HepG2 (cell line): ENCODE measurements at regions not wholly inside any gene's neighbourhood (a gene's known extent, or its start where the extent isn't known, plus 50 kb on each side); places are given as distances from the start of the nearest gene placed in this dataset.

Experiments
- ATAC-seq: fragments of 200-7000 bp; cut with Tn5 transposase; 3 replicates; pipeline ENCODE4 v1.9.1; 2020; ENCODE audit warnings: mild to moderate bottlenecking, moderate library complexity
- BruUV-seq: library from RNA; stranded (reverse); fragments of 400-500 nt; replicated peaks from 2 replicates; lab custom pipeline; 2021; lab: Mats Ljungman, UMichigan
- CTCF ChIA-PET: fragments of 300-600 bp; formaldehyde crosslinking; extraction: SDS; loops from one replicate; lab custom pipeline; 2021; ENCODE audit warnings: low total read pairs, inconsistent platforms, low intra/inter-chr PET ratio; lab: Yijun Ruan, JAX
- POLR2A ChIA-PET: fragments of 350-600 bp; sonication (Branson Sonifier 250); formaldehyde crosslinking; loops from one replicate; lab custom pipeline; 2020; ENCODE audit warnings: antibody characterized with exemption, inconsistent platforms; lab: Yijun Ruan, JAX
- DNase-seq: peaks from one replicate; pipeline ENCODE4 v3.0.0-alpha.2; 2015; ENCODE audit warnings: low spot score
- FAIRE-seq: peaks from 3 replicates; lab custom pipeline; 2011; peaks lifted over from hg19 to GRCh38; lab: Jason Lieb, UNC
- H2AFZ ChIP-seq: one replicate; pipeline ENCODE4 v1.6.1; 2011; ENCODE audit warnings: low read length, inconsistent platforms
- H3K27ac ChIP-seq: fragments of 300-600 bp; 3 replicates; pipeline ENCODE4 v1.8.0; 2011; ENCODE audit warnings: mixed run types, mild to moderate bottlenecking, mixed read lengths, low read length, inconsistent platforms; ENCODE audit not compliant: insufficient read depth; ENCODE audit errors: extremely low read length
- H3K27me3 ChIP-seq, 2 experiments: fragments of 200-600 bp in 1 of 2; 2 replicates in 1 of 2; 3 replicates in 1 of 2; pipeline versions ENCODE4 v1.6.0 to v1.8.0; 2011; ENCODE audit warnings: low read length in 2 of 2, mild to moderate bottlenecking in 2 of 2, moderate library complexity in 2 of 2, inconsistent platforms in 1 of 2; ENCODE audit not compliant: insufficient read depth in 2 of 2, control insufficient read depth in 1 of 2
- H3K36me3 ChIP-seq, 2 experiments: fragments of 200-600 bp in 1 of 2; replicated peaks in 1 of 2; 2 replicates in 1 of 2; 3 replicates in 1 of 2; pipeline versions ENCODE4 v1.5.1 to v1.8.0; 2011; ENCODE audit warnings: low read length in 2 of 2, inconsistent platforms in 1 of 2; ENCODE audit not compliant: insufficient read depth in 2 of 2, control insufficient read depth in 1 of 2
- H3K4me1 ChIP-seq: 2 replicates; pipeline ENCODE4 v1.5.1; 2012; ENCODE audit warnings: low read length, inconsistent platforms; ENCODE audit not compliant: insufficient read depth
- H3K4me2 ChIP-seq: 2 replicates; pipeline ENCODE4 v1.6.0; 2011; ENCODE audit warnings: low read depth, low read length, inconsistent platforms
- H3K4me3 ChIP-seq, 3 experiments: fragments of 200-600 bp in 1 of 3; sonication (generic), shearing (Covaris generic) in 1 of 3; replicated peaks in 1 of 3; 2 replicates each; pipeline ENCODE4 v1.5.1; 2011 to 2016; ENCODE audit warnings: low read length in 3 of 3, inconsistent platforms in 2 of 3, low read depth in 2 of 3, mild to moderate bottlenecking in 2 of 3, control low read depth in 1 of 3, mixed read lengths in 1 of 3; ENCODE audit not compliant: insufficient read depth in 1 of 3
- H3K79me2 ChIP-seq: one replicate; pipeline ENCODE4 v1.6.1; 2011; ENCODE audit warnings: low read length, inconsistent platforms; ENCODE audit not compliant: insufficient read depth
- H3K9ac ChIP-seq: 2 replicates; pipeline ENCODE4 v1.6.0; 2011; ENCODE audit warnings: mild to moderate bottlenecking, low read depth, low read length, inconsistent platforms; ENCODE audit not compliant: insufficient read depth
- H3K9me3 ChIP-seq: 2 replicates; pipeline ENCODE4 v1.5.1; 2012; ENCODE audit warnings: mild to moderate bottlenecking, low read length
- H4K20me1 ChIP-seq: 2 replicates; pipeline ENCODE4 v1.6.0; 2011; ENCODE audit warnings: inconsistent platforms, mild to moderate bottlenecking, low read length, moderate library complexity; ENCODE audit not compliant: insufficient read depth
- CCAR2 ChIP-seq: fragments of 200-400 bp; formaldehyde crosslinking; optimal IDR thresholded peaks from 2 replicates; pipeline ENCODE3; 2018; ENCODE audit warnings: low read depth, mild to moderate bottlenecking, low read length, moderate library complexity
- GATAD1 ChIP-seq: IDR thresholded peaks from 2 replicates; pipeline ENCODE4 v1.6.1; 2016; ENCODE audit warnings: missing genetic modification reagents, missing compliant biosample characterization
- GPBP1L1 ChIP-seq: sonication (generic); formaldehyde crosslinking; IDR thresholded peaks from 2 replicates; pipeline ENCODE4 v1.5.0; 2020; ENCODE audit warnings: mild to moderate bottlenecking, missing genetic modification reagents
- KDM1A ChIP-seq: IDR thresholded peaks from 2 replicates; pipeline ENCODE4 v1.6.1; 2016; ENCODE audit warnings: missing compliant biosample characterization
- TEAD3 ChIP-seq: optimal IDR thresholded peaks from 2 replicates; pipeline ENCODE3; 2016; ENCODE audit warnings: borderline replicate concordance
- ZBTB42 ChIP-seq: sonication (generic); formaldehyde crosslinking; IDR thresholded peaks from 2 replicates; pipeline ENCODE4 v1.5.0; 2020; ENCODE audit warnings: mild to moderate bottlenecking, missing genetic modification reagents
- ZNF281 ChIP-seq: sonication (generic); formaldehyde crosslinking; IDR thresholded peaks from 2 replicates; pipeline ENCODE4 v1.4.0; 2020; ENCODE audit warnings: missing genetic modification reagents, borderline replicate concordance
- ZNF747 ChIP-seq: sonication (generic); formaldehyde crosslinking; IDR thresholded peaks from 2 replicates; pipeline ENCODE4 v1.8.1; 2023; ENCODE audit warnings: missing genetic modification reagents, mild to moderate bottlenecking, borderline replicate concordance
- WGBS: methylation state at CpG from one replicate; pipeline ENCODE4 v1.1.6; 2017; ENCODE audit warnings: low lambda C conversion rate; 5-methylcytosine and 5-hydroxymethylcytosine counted together
- in situ Hi-C: cut with HindIII; loops from 2 replicates; pipeline ENCODE4 v1.10.0; 2017; ENCODE audit warnings: low pct_unique_long_range_greater_than_20kb; ENCODE audit not compliant: extremely low pct_ligation_motif_present
- intact Hi-C: fragments of 100-400 bp; cut with micrococcal nuclease; formaldehyde crosslinking; loops from one replicate; pipeline ENCODE4 v1.10.0; 2022; ENCODE audit not compliant: unreplicated experiment

DNA sequence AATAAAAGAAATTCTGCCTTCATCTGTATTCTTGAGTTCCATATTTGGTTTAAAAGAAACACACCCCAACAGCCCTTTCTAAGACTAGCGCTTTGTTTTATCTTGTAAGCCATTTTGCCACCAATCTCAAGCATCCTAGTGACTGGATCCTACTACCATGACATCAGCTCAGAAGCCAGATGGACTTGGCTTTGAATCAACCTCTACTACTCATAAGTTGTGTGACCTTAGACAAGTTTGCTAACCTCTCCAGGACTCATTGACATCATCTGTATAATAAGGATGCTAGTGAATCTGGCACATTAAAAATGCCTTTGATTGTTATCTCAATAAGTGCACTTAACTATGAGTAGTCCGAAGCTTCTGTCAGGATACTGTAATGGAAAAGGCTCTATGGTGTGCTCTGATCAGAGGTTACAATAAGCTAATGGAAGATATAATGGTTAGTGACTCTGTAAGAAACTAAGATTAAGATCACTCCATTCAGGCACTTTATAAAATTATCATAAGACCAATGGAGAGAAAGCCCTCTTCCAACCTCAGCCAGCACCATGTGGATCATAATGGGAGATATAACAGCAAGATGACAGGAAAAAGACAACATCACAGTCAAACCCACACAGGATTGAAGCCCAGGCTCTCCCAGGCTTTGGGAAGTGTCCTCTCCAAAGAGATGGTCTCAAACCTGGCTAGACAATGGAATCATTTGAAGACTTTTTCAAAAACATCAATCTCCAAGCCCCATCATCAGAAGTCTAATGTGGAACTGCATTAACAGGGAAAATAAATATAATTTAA lies 180.6 kb upstream of the MIR17HG start:
- H3K79me2 ChIP-seq = no peaks in the 10 kb centered on the region
- in situ Hi-C loops (no loop called here), intact Hi-C loops (no loop called here)
- H3K4me2 ChIP-seq = no peak overlapping the region
- DNase-seq (no peak), FAIRE-seq (no peak)
- no peaks in the 10 kb centered on the region for H3K4me1 ChIP-seq
- H2AFZ ChIP-seq = no peak overlapping the region
- H3K27me3 ChIP-seq = no peaks in the 10 kb centered on the region
- no peaks in the 10 kb centered on the region for H3K9me3 ChIP-seq
- no peaks in the 10 kb centered on the region for H3K36me3 ChIP-seq
- POLR2A ChIA-PET = no interaction called here
- WGBS = 0% methylated on average over 2 of the region's 2 CpGs
- H3K9ac ChIP-seq = no peak overlapping the region
- no peak overlapping the region for H3K4me3 ChIP-seq
- no peak for TF ChIP-seq ZNF281 (CRISPR knock-in tag)
- TF ChIP-seq KDM1A (CRISPR knock-in tag) = no peak
- TF ChIP-seq ZBTB42 (CRISPR knock-in tag) = no peak
- TF ChIP-seq GPBP1L1 (CRISPR knock-in tag) = no peak
- no peak for TF ChIP-seq ZNF747
- TF ChIP-seq GATAD1 = no peak
- TF ChIP-seq CCAR2 = no peak
- no peak for TF ChIP-seq TEAD3 (CRISPR knock-in tag)
- TF ChIP-seq, all 625 proteins: peak for 0
- CTCF ChIA-PET = no interaction called here
- no peak overlapping the region for H3K27ac ChIP-seq
- ATAC-seq = no peak
- no peaks in the 10 kb centered on the region for H4K20me1 ChIP-seq
- no TSS peak for BruUV-seq
